ENCODE measurements at regions not wholly inside any gene's neighbourhood (a gene's known extent, or its start where the extent isn't known, plus 50 kb on each side); places are given as distances from the start of the nearest gene placed in this dataset.

- in situ Hi-C loops (cut with MboI; ENCODE audit: low sequenced_read_pairs, unreplicated experiment): no loop called here
- TF ChIP-seq CTCF (IDR thresholded peaks at IDR 0.05; ENCODE audit: borderline replicate concordance, control extremely low read depth, extremely low read depth, insufficient read depth, missing control alignments): no peak
- DNase-seq (ENCODE audit: low spot score): no peak
Observed at GRCh38 chr15:89412905-89413411, 78.3 kb upstream of the POLG start.

- no peak for DNase-seq (ENCODE audit: low spot score)
- TF ChIP-seq CTCF (IDR thresholded peaks at IDR 0.05; ENCODE audit: borderline replicate concordance, control extremely low read depth, extremely low read depth, insufficient read depth, missing control alignments): no peak
- in situ Hi-C loops (cut with MboI; ENCODE audit: low sequenced_read_pairs, unreplicated experiment): no loop called here
Observed at GRCh38 chr15:89410039-89410435, 75.4 kb upstream of the POLG start.

- no peak for TF ChIP-seq CTCF (IDR thresholded peaks at IDR 0.05; ENCODE audit: borderline replicate concordance, control extremely low read depth, extremely low read depth, insufficient read depth, missing control alignments)
- in situ Hi-C loops (cut with MboI; ENCODE audit: low sequenced_read_pairs, unreplicated experiment): no loop called here
- no peak for DNase-seq (ENCODE audit: low spot score)
Observed at GRCh38 chr15:89409184-89410038, 74.8 kb upstream of the POLG start.

DNA sequence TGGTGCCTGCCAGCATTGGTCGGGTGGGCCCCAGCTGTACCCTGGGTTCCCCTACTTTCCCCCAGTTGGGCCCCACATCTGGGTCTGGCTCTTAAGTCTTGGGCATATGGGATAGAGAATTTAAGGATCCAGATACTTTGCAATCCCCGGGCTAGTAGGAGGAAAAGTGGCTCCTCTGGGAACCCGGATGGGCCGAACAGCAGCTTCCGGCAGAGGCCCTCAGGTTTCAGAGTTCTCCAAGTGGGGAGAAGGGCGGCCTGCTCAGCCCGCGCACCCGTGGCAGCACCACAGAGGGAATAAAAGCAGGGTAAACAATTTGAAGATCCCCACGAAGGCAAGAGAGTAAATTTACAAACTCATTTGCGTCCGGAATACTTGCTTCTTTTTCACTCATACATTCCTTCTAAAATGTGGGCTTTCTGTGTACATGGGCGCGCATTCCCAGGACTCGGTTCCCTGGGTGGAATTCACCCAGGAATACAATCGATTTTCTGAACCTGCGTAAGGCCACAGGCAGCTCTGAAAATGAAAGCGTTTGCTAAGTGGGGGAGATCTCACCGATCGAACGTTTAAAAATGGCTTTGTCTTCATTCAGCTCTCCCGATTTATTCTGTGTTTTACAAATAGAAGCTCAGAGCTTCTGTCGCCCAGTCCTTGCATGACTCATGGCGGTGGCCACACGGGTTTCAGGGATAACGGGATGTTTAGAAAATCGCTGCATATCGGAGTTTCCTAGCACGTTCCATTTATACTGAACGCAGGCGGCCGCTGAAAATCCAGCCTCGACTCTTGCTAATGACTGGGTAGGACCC, 74.0 kb upstream of the POLG start:
- DNase-seq (ENCODE audit: low spot score): no peak
- in situ Hi-C loops (cut with MboI; ENCODE audit: low sequenced_read_pairs, unreplicated experiment): no loop called here
- TF ChIP-seq CTCF (IDR thresholded peaks at IDR 0.05; ENCODE audit: borderline replicate concordance, control extremely low read depth, extremely low read depth, insufficient read depth, missing control alignments): no peak

DNA sequence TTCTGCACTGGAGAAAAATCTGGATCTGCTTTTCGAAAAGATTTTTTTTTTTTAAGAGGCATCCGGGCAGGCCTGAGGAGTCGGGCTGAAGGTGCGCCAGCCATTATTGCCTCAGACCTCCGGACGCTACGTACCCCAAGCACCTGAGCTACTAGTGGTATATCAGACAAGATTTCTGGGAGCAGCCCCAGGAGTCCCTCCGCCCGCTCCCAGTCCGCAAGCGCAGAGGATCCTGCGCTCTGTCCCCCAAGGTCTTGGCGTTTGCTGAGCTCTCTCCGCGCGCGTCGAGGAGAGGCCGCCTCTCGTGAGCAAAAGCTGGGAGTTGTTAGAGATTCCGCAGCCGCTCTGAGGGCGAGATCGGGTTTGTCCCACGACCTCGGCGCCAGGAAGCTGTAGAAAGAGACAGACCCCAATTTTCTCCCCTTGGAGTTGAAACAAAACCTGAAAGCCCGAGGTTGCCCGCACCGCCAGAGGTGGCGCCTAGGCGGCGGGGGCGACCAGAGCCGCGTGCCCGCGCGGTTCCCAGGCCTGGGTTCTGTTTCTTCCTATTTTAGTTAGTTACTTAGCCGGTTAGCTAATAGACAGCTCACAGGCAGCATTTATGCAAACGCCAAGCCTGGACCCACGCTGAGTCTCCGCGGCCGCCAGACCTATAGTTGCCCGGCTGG, 72.5 kb upstream of the POLG start:
- in situ Hi-C loops (cut with MboI; ENCODE audit: low sequenced_read_pairs, unreplicated experiment): no loop called here
- no peak for DNase-seq (ENCODE audit: low spot score)
- no peak for TF ChIP-seq CTCF (IDR thresholded peaks at IDR 0.05; ENCODE audit: borderline replicate concordance, control extremely low read depth, extremely low read depth, insufficient read depth, missing control alignments)
